Common myeloid progenitor, CD34-positive (primary cell): ENCODE measurements at regions not wholly inside any gene's neighbourhood (a gene's known extent, or its start where the extent isn't known, plus 50 kb on each side); places are given as distances from the start of the nearest gene placed in this dataset.
"Not testable (repeated sequence)": the region's sequence is repeated elsewhere in the genome, so short reads cannot be mapped to it uniquely, and the experiment has no call there.

Experiments
- CTCF ChIA-PET: fragments of 350-600 bp; sonication (Branson Sonifier 250); formaldehyde crosslinking; loops from one replicate; lab custom pipeline; 2021; ENCODE audit warnings: antibody characterized with exemption; lab: Charles Lee
- POLR2A ChIA-PET: fragments of 350-600 bp; sonication (Branson Sonifier 250); formaldehyde crosslinking; loops from one replicate; lab custom pipeline; 2021; ENCODE audit warnings: antibody characterized with exemption; lab: Charles Lee
- DNase-seq, 3 donors: peaks; one replicate each; pipeline versions ENCODE4 v3.0.0 to v3.0.0-alpha.2; 2013
- H3K27ac ChIP-seq, 2 experiments: 1 replicate in 1 of 2; 2 replicates in 1 of 2; pipeline ENCODE4 v1.7.0; 2013; ENCODE audit warnings: inconsistent platforms in 2 of 2, low read length in 2 of 2, mild to moderate bottlenecking in 2 of 2, low read depth in 1 of 2, moderate library complexity in 1 of 2; ENCODE audit not compliant: severe bottlenecking in 2 of 2, insufficient read depth in 1 of 2, poor library complexity in 1 of 2
- H3K27me3 ChIP-seq, 5 experiments: replicated peaks in 2 of 5; 1 replicate in 3 of 5; 2 replicates in 2 of 5; pipeline versions ENCODE4 v1.6.1 to v1.7.0; 2013; ENCODE audit warnings: low read length in 4 of 5, mild to moderate bottlenecking in 2 of 5, moderate library complexity in 2 of 5, inconsistent platforms in 1 of 5; ENCODE audit not compliant: insufficient read depth in 5 of 5, control insufficient read depth in 4 of 5
- H3K36me3 ChIP-seq, 4 experiments: 1 replicate in 2 of 4; 2 replicates in 2 of 4; pipeline versions ENCODE4 v1.6.1 to v1.7.0; 2013; ENCODE audit warnings: low read length in 3 of 4, control low read depth in 1 of 4, mild to moderate bottlenecking in 1 of 4; ENCODE audit not compliant: control insufficient read depth in 4 of 4, insufficient read depth in 4 of 4
- H3K4me1 ChIP-seq, 4 experiments: 1 replicate in 3 of 4; 2 replicates in 1 of 4; pipeline versions ENCODE4 v1.6.1 to v1.7.1; 2013; ENCODE audit warnings: low read length in 3 of 4, mild to moderate bottlenecking in 3 of 4, control low read depth in 1 of 4, inconsistent platforms in 1 of 4, moderate library complexity in 1 of 4; ENCODE audit not compliant: control insufficient read depth in 4 of 4, insufficient read depth in 4 of 4; ENCODE audit errors: control extremely low read depth in 1 of 4
- H3K4me3 ChIP-seq, 7 experiments: 1 replicate in 4 of 7; 2 replicates in 3 of 7; pipeline versions ENCODE4 v1.5.1 to v1.7.0; 2013; ENCODE audit warnings: mild to moderate bottlenecking in 7 of 7, low read length in 6 of 7, moderate library complexity in 6 of 7, inconsistent platforms in 2 of 7, low read depth in 2 of 7, control low read depth in 1 of 7; ENCODE audit not compliant: insufficient read depth in 4 of 7, control insufficient read depth in 1 of 7; ENCODE audit errors: extremely low read depth in 1 of 7
- H3K9me3 ChIP-seq, 5 experiments: 1 replicate in 4 of 5; 2 replicates in 1 of 5; pipeline versions ENCODE4 v1.6.1 to v1.7.1; 2013; ENCODE audit warnings: low read length in 4 of 5, mild to moderate bottlenecking in 2 of 5, inconsistent platforms in 1 of 5, low read depth in 1 of 5, moderate library complexity in 1 of 5; ENCODE audit not compliant: control insufficient read depth in 4 of 5, insufficient read depth in 2 of 5; ENCODE audit errors: control extremely low read depth in 1 of 5
- WGBS: methylation state at CpG from one replicate; pipeline ENCODE4 v1.1.5; 2013; ENCODE audit not compliant: insufficient coverage; 5-methylcytosine and 5-hydroxymethylcytosine counted together

DNA sequence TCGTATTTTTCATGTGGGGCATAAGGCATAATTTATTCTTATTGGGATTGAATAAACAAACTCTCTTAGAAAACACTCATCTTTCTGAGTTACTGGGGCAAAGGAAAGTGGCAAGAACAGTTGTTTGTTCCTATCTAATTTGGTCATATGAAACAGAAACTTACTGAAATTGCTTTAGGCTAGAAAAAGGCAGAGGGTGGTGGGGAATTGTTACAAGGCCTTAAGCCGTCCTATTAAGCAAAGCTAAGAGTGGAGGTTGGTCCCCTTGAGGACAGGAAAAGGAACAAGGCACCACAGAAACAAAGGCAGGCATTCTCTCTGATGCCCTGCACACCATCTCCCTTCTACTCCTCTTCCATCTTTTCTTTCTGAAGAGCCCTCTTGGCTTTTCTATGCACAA lies 830.9 kb downstream of the EDEM1 start:
- H3K27me3 ChIP-seq, result no peaks in the 10 kb centered on the region
- H3K36me3 ChIP-seq, result no peaks in the 10 kb centered on the region
- no peaks in the 10 kb centered on the region for H3K4me1 ChIP-seq
- no peak for DNase-seq
- no CpG with 5 or more reads among the region's 2 CpGs for WGBS
- H3K4me3 ChIP-seq, result no peak overlapping the region
- ChIA-PET CTCF (no interaction called here), POLR2A (no interaction called here)
- peaks cover 0 to 8% (median 1%) of the 10 kb centered on the region in 5 experiments for H3K9me3 ChIP-seq
- no peak overlapping the region for H3K27ac ChIP-seq

DNA sequence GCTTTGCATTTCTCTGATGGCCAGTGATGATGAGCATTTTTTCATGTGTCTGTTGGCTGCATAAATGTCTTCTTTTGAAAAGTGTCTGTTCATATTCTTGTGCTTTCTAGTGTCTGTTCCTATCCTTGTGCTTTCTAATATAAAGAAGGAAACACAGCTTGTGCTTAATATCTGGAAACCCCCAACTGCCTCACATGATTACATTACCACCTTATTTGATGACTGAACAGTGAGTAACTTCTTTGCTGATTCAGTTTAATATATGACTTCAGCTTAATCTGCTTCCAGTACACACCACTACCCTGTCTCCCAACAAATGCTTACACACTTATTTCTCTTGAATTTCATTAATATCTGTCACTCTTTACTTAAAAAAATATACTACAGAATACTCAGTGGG lies 835.1 kb downstream of the EDEM1 start:
- Histone ChIP-seq H3K4me1 (no peaks in the 10 kb centered on the region), H3K4me3 (no peak overlapping the region), H3K36me3 (no peaks in the 10 kb centered on the region), H3K9me3 (peaks cover 0 to 4% (median 0%) of the 10 kb centered on the region in 5 experiments), H3K27ac (no peak overlapping the region), H3K27me3 (no peaks in the 10 kb centered on the region)
- POLR2A ChIA-PET, result interaction anchor here (0.6 kb wide), 1 partner anchor 652 kb away, joined by 4 read pairs; no protein-coding TSS in a partner anchor
- DNase-seq, result no peak
- CTCF ChIA-PET, result no interaction called here

DNA sequence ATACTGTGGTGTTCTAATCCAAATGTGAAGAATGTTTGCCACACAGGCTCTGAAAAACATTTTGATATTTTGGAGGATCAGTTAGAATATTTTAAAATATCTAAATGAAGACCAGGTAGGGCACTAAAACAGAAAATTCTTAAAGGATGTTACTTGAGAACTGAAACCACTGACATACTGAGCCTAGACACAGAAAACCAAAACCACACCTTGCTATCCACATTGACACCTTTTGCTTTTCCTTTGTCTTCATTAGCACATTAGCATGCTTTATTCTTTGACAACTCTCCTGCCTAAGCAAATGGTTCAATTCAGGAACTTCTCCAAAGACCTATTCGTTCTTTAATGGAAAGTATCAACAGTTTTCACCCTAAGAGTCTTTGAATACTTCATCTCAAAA lies 835.9 kb upstream of the GRM7 start:
- CTCF ChIA-PET, result no interaction called here
- 100% methylated on average over 1 of the region's 1 CpG for WGBS

DNA sequence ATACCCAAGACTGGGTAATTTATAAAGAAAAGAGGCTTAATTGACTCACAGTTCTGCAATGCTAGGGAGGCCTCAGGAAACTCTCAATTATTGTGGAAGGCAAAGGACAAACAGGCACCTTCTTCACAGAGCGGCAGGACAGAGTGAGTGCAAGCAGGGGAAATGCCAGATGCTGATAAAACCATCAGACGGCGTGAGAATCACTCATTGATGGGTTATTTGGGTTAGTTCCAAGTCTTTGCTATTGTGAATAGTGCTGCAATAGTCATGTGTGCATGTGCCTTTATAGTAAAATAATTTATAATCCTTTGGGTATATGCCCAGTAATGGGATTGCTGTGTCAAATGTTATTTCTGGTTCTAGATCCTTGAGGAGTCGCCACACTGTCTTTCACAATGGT lies 830.3 kb upstream of the GRM7 start:
- DNase-seq, H3K27me3 ChIP-seq, H3K4me3 ChIP-seq, POLR2A ChIA-PET, H3K27ac ChIP-seq, CTCF ChIA-PET, H3K4me1 ChIP-seq, H3K36me3 ChIP-seq: not testable (repeated sequence)
- peaks cover 0 to 10% (median 0%) of the 10 kb centered on the region in 5 experiments for H3K9me3 ChIP-seq
- WGBS, result 100% methylated on average over 1 of the region's 4 CpGs

More for the DNA sequence above, 835.9 kb upstream of the GRM7 start:
- Histone ChIP-seq H3K9me3 (peaks cover 0 to 4% (median 2%) of the 10 kb centered on the region in 5 experiments), H3K27ac (no peak overlapping the region), H3K4me3 (no peak overlapping the region), H3K27me3 (no peaks in the 10 kb centered on the region), H3K4me1 (no peaks in the 10 kb centered on the region), H3K36me3 (no peaks in the 10 kb centered on the region)
- no peak for DNase-seq
- POLR2A ChIA-PET, result no interaction called here

DNA sequence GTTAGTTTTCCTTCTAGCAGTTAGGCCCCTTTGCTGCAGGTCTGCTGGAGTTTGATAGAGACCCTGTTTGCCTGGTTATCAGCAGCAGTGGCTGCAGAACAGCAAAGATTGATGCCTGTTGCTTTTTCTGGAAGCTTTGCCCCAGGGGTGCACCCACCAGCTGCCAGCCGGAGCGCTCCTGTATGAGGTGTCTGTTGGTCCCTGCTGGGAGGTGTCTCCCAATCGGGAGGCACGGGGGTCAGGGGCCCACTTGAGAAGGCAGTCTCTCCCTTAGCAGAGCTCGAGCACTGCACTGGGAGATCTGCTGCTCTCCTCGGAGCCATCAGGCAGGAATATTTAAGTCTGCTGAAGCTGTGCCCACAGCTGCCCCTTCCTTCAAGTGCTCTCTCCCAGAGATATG lies 825.3 kb upstream of the GRM7 start:
- ChIA-PET CTCF (no interaction called here), POLR2A (no interaction called here)
- 98% methylated on average over 6 of the region's 6 CpGs for WGBS
- Histone ChIP-seq H3K36me3 (no peaks in the 10 kb centered on the region), H3K4me3 (no peak overlapping the region), H3K9me3 (peaks cover 0 to 23% (median 5%) of the 10 kb centered on the region in 5 experiments), H3K27ac (no peak overlapping the region), H3K4me1 (no peaks in the 10 kb centered on the region), H3K27me3 (no peaks in the 10 kb centered on the region)
- DNase-seq, result no peak

DNA sequence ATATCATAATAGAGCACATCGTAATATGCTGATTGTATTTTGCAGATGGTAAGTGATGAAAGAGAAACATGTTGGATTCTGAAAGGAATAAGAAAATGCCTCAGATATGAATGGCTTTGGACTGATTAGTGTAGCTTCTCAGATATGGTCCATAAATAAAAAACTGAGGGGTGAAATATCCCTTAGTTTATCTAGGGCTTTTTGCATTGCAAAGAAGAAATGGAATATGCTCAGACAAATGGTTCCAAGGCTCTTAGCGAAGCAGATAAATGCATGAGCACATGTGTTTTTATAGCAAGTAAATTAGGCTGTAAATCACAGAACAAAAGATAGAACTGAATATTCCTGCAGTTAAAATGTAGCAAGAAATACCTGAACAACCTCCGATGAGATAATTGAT lies 820.9 kb upstream of the GRM7 start:
- Histone ChIP-seq H3K27me3 (no peaks in the 10 kb centered on the region), H3K4me1 (no peaks in the 10 kb centered on the region), H3K36me3 (no peaks in the 10 kb centered on the region), H3K4me3 (no peak overlapping the region), H3K9me3 (peaks cover 0 to 13% (median 5%) of the 10 kb centered on the region in 5 experiments), H3K27ac (no peak overlapping the region)
- 100% methylated on average over 1 of the region's 3 CpGs for WGBS
- DNase-seq, result no peak
- ChIA-PET CTCF (no interaction called here), POLR2A (no interaction called here)

DNA sequence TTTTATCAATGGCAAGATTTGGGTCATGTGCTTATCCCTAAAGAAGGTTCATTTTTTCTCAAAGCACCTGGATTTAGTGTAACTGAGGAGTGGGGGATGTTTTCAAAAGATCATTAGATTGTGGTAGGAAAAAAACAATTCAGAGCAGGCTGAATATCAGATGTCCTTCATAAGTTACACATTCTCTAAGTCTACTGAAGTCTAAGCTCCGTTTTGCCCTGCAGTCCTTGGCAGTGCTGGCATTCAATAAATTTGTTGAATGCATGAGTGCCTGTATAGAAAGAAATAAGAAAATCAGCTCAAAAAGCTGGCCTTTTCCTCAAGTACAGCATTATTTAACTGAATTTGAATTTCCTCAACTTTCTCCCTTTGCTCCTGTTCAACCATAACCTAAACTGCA lies 819.0 kb upstream of the GRM7 start:
- peaks cover 0 to 10% (median 3%) of the 10 kb centered on the region in 5 experiments for H3K9me3 ChIP-seq
- no CpG with 5 or more reads among the region's 1 CpG for WGBS
- H3K27ac ChIP-seq, result no peak overlapping the region
- no peak for DNase-seq
- ChIA-PET CTCF (no interaction called here), POLR2A (no interaction called here)
- no peaks in the 10 kb centered on the region for H3K27me3 ChIP-seq
- H3K4me3 ChIP-seq, result no peak overlapping the region
- H3K36me3 ChIP-seq, result no peaks in the 10 kb centered on the region
- no peaks in the 10 kb centered on the region for H3K4me1 ChIP-seq
